ENCODE measurements at regions not wholly inside any gene's neighbourhood (a gene's known extent, or its start where the extent isn't known, plus 50 kb on each side); places are given as distances from the start of the nearest gene placed in this dataset.

GRCh38 chr6:169985121-169986015, 233.9 kb downstream of the ERMARD start:
- DNase-seq (ENCODE audit: low spot score) = no peak
- CTCF ChIA-PET = interaction anchor here (1.7 kb wide), 1 partner anchor 308 kb away, joined by 3 read pairs; no protein-coding TSS in a partner anchor
- no peak overlapping the region for H3K27ac ChIP-seq
- POLR2A ChIA-PET (ENCODE audit: low non-redundant PET) = no interaction called here
- TF ChIP-seq CTCF (conservative IDR thresholded peaks at IDR 0.05; ENCODE audit: low read depth) = no peak

GRCh38 chr6:169984181-169985120, 233.0 kb downstream of the ERMARD start:
- ChIA-PET POLR2A (ENCODE audit: low non-redundant PET) (no interaction called here), CTCF (interaction anchor here (1.7 kb wide), 1 partner anchor 308 kb away, joined by 3 read pairs; no protein-coding TSS in a partner anchor)
- no peak for DNase-seq (ENCODE audit: low spot score)
- H3K27ac ChIP-seq = no peak overlapping the region
- TF ChIP-seq CTCF (conservative IDR thresholded peaks at IDR 0.05; ENCODE audit: low read depth) = no peak

GRCh38 chr6:169983651-169984050, 232.2 kb downstream of the ERMARD start:
- ChIA-PET POLR2A (ENCODE audit: low non-redundant PET) (no interaction called here), CTCF (interaction anchor here (1.7 kb wide), 1 partner anchor 309 kb away, joined by 3 read pairs; no protein-coding TSS in a partner anchor)
- no peak for DNase-seq (ENCODE audit: low spot score)
- H3K27ac ChIP-seq = no peak overlapping the region
- TF ChIP-seq CTCF (conservative IDR thresholded peaks at IDR 0.05; ENCODE audit: low read depth) = no peak

- DNase-seq (ENCODE audit: low spot score) = no peak
- TF ChIP-seq CTCF (conservative IDR thresholded peaks at IDR 0.05; ENCODE audit: low read depth) = no peak
- POLR2A ChIA-PET (ENCODE audit: low non-redundant PET) = no interaction called here
- CTCF ChIA-PET = interaction anchor here (0.7 kb wide), 1 partner anchor 1756 kb away, joined by 4 read pairs; no protein-coding TSS in a partner anchor
- H3K27ac ChIP-seq = no peak overlapping the region
Observed at GRCh38 chr6:169982461-169983386, 231.3 kb downstream of the ERMARD start.

- CTCF ChIA-PET = no interaction called here
- POLR2A ChIA-PET (ENCODE audit: low non-redundant PET) = no interaction called here
- no peak for TF ChIP-seq CTCF (conservative IDR thresholded peaks at IDR 0.05; ENCODE audit: low read depth)
- H3K27ac ChIP-seq = no peak overlapping the region
- no peak for DNase-seq (ENCODE audit: low spot score)
Observed at GRCh38 chr6:169981969-169982368, 230.5 kb downstream of the ERMARD start.

All from RWPE1 (cell line).